Esophagus muscularis mucosa (tissue), 4 donors: ENCODE measurements at regions not wholly inside any gene's neighbourhood (a gene's known extent, or its start where the extent isn't known, plus 50 kb on each side); places are given as distances from the start of the nearest gene placed in this dataset.

Experiments
- DNase-seq: peaks from one replicate; pipeline ENCODE4 v3.0.0-alpha.2; 2017; ENCODE audit errors: extremely low spot score
- H3K27ac ChIP-seq, 4 donors: fragments of 200-600 bp; sonication (generic); replicated peaks in 1 of 4; 1 replicate in 3 of 4; 2 replicates in 1 of 4; pipeline ENCODE4 v1.5.1; 2016 to 2019; ENCODE audit warnings: mild to moderate bottlenecking in 1 of 4
- H3K27me3 ChIP-seq, 4 donors: fragments of 200-600 bp; sonication (generic); one replicate each; pipeline versions ENCODE4 v1.5.1 to v1.6.0; 2016 to 2019
- H3K36me3 ChIP-seq, 4 donors: fragments of 200-600 bp; sonication (generic); one replicate each; pipeline ENCODE4 v1.5.1; 2016 to 2019
- H3K4me1 ChIP-seq, 4 donors: fragments of 200-600 bp; sonication (generic); one replicate each; pipeline ENCODE4 v1.5.1; 2016 to 2019
- H3K4me3 ChIP-seq, 4 donors: fragments of 200-600 bp; sonication (generic); 1 replicate in 2 of 4; 2 replicates in 2 of 4; pipeline ENCODE4 v1.5.1; 2016 to 2019; ENCODE audit warnings: mild to moderate bottlenecking in 4 of 4, moderate library complexity in 1 of 4
- H3K9me3 ChIP-seq, 4 donors: fragments of 200-600 bp; sonication (generic); 1 replicate in 3 of 4; 2 replicates in 1 of 4; pipeline ENCODE4 v1.5.1; 2016 to 2019
- EP300 ChIP-seq: sonication (generic); formaldehyde crosslinking; IDR thresholded peaks from one replicate; pipeline ENCODE4 v1.6.1; 2017; ENCODE audit warnings: antibody characterized with exemption
- POLR2A ChIP-seq: fragments of 450-650 bp; IDR thresholded peaks from one replicate; pipeline ENCODE4 v1.6.1; 2017; ENCODE audit warnings: antibody characterized with exemption, moderate library complexity, mild to moderate bottlenecking, low read depth
- POLR2AphosphoS5 ChIP-seq, 2 donors: sonication (generic); formaldehyde crosslinking; IDR thresholded peaks; one replicate each; pipeline ENCODE4 v1.6.1; 2017; ENCODE audit warnings: antibody characterized with exemption in 2 of 2
- WGBS: methylation state at CpG from one replicate; pipeline ENCODE4 v1.1.5; 2018; 5-methylcytosine and 5-hydroxymethylcytosine counted together
- intact Hi-C: fragments of 100-400 bp; cut with DNase I; formaldehyde crosslinking; loops from one replicate; pipeline ENCODE4 v1.15.1; 2023
- TF ChIP-seq, protein P1 (sequence below), 3 experiments: fragments of 200-600 bp in 2 of 3; fragments of 450-650 bp in 1 of 3; sonication (generic) in 2 of 3; IDR thresholded peaks; one replicate each; pipeline ENCODE4 v1.5.1; 2017 to 2019; ENCODE audit warnings: antibody characterized with exemption in 3 of 3, mild to moderate bottlenecking in 2 of 3, moderate library complexity in 1 of 3

DNA sequence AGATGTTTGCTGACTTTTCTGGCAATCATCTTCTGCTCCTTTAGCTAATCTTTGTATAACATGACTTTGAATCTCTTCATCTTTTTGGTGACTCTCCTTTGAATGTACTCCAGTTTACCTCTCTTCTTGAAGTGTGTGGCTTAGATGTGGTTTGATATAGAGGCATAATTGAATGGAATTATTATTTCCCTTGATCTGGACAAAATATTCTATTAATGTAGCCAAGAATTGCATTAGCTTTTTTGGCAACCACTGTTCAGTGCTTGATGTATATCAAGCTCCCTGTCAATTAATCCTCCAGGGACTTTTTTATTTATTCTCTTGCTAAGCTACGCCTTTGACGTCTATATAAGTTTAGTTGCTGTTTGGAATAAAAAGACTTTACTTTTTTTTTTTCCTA, 490.8 kb downstream of the PCDH20 start:
- Histone ChIP-seq H3K36me3 (no peaks in the 10 kb centered on the region), H3K27me3 (no peaks in the 10 kb centered on the region), H3K27ac (no peak overlapping the region), H3K9me3 (no peaks in the 10 kb centered on the region), H3K4me1 (peaks cover 0 to 9% (median 0%) of the 10 kb centered on the region in 4 donors), H3K4me3 (no peak overlapping the region)
- DNase-seq: no peak
- 87% methylated on average over 2 of the region's 2 CpGs for WGBS
- intact Hi-C loops: no loop called here
- TF ChIP-seq, protein P1, sequence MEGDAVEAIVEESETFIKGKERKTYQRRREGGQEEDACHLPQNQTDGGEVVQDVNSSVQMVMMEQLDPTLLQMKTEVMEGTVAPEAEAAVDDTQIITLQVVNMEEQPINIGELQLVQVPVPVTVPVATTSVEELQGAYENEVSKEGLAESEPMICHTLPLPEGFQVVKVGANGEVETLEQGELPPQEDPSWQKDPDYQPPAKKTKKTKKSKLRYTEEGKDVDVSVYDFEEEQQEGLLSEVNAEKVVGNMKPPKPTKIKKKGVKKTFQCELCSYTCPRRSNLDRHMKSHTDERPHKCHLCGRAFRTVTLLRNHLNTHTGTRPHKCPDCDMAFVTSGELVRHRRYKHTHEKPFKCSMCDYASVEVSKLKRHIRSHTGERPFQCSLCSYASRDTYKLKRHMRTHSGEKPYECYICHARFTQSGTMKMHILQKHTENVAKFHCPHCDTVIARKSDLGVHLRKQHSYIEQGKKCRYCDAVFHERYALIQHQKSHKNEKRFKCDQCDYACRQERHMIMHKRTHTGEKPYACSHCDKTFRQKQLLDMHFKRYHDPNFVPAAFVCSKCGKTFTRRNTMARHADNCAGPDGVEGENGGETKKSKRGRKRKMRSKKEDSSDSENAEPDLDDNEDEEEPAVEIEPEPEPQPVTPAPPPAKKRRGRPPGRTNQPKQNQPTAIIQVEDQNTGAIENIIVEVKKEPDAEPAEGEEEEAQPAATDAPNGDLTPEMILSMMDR (IDR thresholded peaks at IDR 0.05): no peak
- TF ChIP-seq POLR2A (no peak), EP300 (no peak), POLR2AphosphoS5 (IDR thresholded peaks at IDR 0.05) (no peak)

DNA sequence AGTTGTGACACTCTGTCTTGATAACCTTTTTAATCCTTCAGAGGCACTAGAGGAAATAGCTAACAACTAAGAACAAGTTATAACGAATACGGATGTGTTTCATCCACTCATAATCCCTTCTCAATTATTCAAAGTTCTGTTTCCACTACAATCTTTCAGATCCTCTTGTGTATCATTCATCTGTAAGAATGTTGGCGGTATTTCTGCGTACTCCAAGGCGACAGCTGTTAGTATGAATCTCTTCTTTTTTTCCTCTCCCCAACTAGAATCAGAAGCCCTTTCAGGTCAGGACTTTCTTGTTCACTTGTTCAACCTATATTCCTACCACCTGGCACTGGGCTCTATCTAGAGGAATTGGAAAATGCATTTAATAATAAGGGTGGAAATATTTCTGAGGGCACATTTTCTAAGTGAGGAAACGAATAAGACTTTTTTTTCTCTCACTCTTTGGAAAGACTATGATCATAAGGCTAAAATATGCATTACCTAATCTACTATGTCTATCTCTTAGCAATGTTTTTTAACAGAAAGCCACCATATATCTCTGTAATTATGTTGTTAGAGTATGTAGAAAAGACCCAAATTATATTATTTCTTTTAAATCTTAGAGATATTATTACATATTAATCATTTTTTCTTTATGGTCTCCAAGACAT, 492.9 kb downstream of the PCDH20 start:
- no peaks in the 10 kb centered on the region for H3K27me3 ChIP-seq
- H3K36me3 ChIP-seq: no peaks in the 10 kb centered on the region
- DNase-seq: no peak
- H3K27ac ChIP-seq: no peak overlapping the region
- no peaks in the 10 kb centered on the region for H3K9me3 ChIP-seq
- TF ChIP-seq POLR2AphosphoS5 (IDR thresholded peaks at IDR 0.05): no peak
- TF ChIP-seq, protein P1 (IDR thresholded peaks at IDR 0.05): no peak
- TF ChIP-seq POLR2A: no peak
- H3K4me3 ChIP-seq: no peak overlapping the region
- WGBS: 27% methylated on average over 6 of the region's 6 CpGs
- peaks cover 0 to 9% (median 0%) of the 10 kb centered on the region in 4 donors for H3K4me1 ChIP-seq
- intact Hi-C loops: no loop called here

DNA sequence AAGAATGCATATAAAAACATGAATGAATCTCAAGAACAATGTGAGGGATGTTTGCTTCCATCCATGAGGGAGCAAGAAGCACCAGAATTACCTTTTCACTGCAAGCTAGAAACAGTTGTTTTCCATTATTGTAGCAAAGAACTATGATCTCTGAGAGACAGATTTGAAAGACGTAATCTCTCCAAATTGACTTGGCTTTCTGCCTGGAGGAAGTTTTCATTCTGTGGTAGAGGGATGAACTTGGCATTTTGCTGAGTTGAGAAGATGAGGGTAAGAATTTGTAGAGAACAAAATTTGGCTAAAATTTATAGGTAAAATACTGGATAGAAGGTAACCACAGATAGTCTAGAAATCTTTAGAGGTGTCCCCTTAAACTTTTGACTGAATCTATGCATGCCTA, 496.8 kb downstream of the TDRD3 start:
- no peak overlapping the region for H3K4me3 ChIP-seq
- H3K9me3 ChIP-seq: no peaks in the 10 kb centered on the region
- H3K36me3 ChIP-seq: no peaks in the 10 kb centered on the region
- no peaks in the 10 kb centered on the region for H3K4me1 ChIP-seq
- TF ChIP-seq, protein P1 (IDR thresholded peaks at IDR 0.05): no peak
- no peak for TF ChIP-seq EP300
- TF ChIP-seq POLR2AphosphoS5 (IDR thresholded peaks at IDR 0.05): no peak
- TF ChIP-seq POLR2A: no peak
- H3K27me3 ChIP-seq: no peaks in the 10 kb centered on the region
- intact Hi-C loops: no loop called here
- WGBS: 46% methylated on average over 1 of the region's 1 CpG
- no peak overlapping the region for H3K27ac ChIP-seq
- no peak for DNase-seq

- Histone ChIP-seq H3K9me3 (no peaks in the 10 kb centered on the region), H3K4me1 (no peaks in the 10 kb centered on the region), H3K27me3 (no peaks in the 10 kb centered on the region), H3K27ac (no peak overlapping the region), H3K36me3 (no peaks in the 10 kb centered on the region), H3K4me3 (no peak overlapping the region)
- intact Hi-C loops: no loop called here
- TF ChIP-seq, protein P1 (IDR thresholded peaks at IDR 0.05): no peak
- TF ChIP-seq POLR2A: no peak
- no peak for TF ChIP-seq EP300
- TF ChIP-seq POLR2AphosphoS5 (IDR thresholded peaks at IDR 0.05): no peak
- 87% methylated on average over 2 of the region's 2 CpGs for WGBS
- DNase-seq: no peak
Observed at GRCh38 chr13:60887711-60888110, 490.7 kb downstream of the TDRD3 start.

GRCh38 chr13:60881507-60881906, 484.5 kb downstream of the TDRD3 start:
- Histone ChIP-seq H3K27ac (no peak overlapping the region), H3K4me1 (no peaks in the 10 kb centered on the region), H3K4me3 (no peak overlapping the region), H3K27me3 (no peaks in the 10 kb centered on the region), H3K36me3 (no peaks in the 10 kb centered on the region), H3K9me3 (no peaks in the 10 kb centered on the region)
- TF ChIP-seq, protein P1 (IDR thresholded peaks at IDR 0.05): no peak
- TF ChIP-seq POLR2A (no peak), EP300 (no peak), POLR2AphosphoS5 (IDR thresholded peaks at IDR 0.05) (no peak)
- intact Hi-C loops: no loop called here
- DNase-seq: no peak
- WGBS: 73% methylated on average over 1 of the region's 1 CpG
